ENCODE measurements at regions not wholly inside any gene's neighbourhood (a gene's known extent, or its start where the extent isn't known, plus 50 kb on each side); places are given as distances from the start of the nearest gene placed in this dataset.

DNA sequence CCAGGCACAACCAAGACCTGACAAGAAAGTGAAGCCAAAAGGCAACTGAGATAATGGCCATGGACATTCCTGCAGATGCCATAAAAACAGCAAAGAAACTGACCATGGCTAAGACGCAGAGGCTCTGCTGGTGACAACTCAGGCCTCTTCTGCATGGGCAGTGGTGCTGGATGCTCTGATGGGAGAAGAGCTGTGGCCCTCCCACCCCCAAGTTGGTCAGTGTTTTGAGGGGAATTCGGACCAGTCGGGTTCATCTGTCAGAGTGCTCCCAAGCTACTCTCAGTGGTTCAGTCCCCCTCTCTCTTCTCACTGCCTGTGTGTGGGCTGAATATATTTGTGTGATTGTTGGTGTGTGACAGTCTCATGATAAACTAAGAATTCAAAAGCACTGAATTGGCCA, 79.0 kb upstream of the GPR26 start:
- no peak for DNase-seq
- Histone ChIP-seq H3K36me3 (ENCODE audit: low read depth) (no peaks in the 10 kb centered on the region), H3K4me3 (no peak overlapping the region), H3K4me1 (ENCODE audit: low read depth) (no peaks in the 10 kb centered on the region), H3K9me3 (no peaks in the 10 kb centered on the region)
- no peak for ATAC-seq
- intact Hi-C loops (cut with DNase I, micrococcal nuclease) = loop anchor here in 1 of 2 donors (10.0 kb wide), 1 partner anchor 798 kb away; no protein-coding TSS in a partner anchor
- TF ChIP-seq CTCF (IDR thresholded peaks at IDR 0.05) = no peak

DNA sequence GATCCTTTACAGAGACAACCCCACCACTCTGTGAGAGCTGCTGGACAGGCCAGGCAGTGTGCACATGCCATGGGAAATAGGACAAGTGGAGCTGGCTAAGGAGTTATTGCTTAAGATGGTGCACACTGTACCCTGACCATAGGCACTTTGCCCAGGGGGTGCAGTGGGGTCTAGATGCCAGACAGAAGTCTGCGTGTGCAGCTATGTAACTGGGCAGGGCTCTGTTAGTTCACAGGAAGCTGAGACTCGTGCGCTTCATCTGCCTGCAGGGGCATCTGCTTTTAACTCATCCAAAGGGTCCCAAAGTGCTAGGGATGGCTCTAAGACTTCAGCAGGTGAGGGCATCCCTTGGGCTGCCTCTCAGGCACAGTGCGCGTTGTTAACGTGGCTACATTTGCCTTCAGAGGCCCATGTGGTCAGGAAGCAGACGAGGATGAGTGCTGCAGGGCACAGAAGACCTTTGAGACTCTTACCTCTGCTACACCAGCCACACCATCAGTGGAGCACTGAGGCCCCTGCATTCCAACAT, 77.7 kb upstream of the GPR26 start:
- Histone ChIP-seq H3K36me3 (ENCODE audit: low read depth) (no peaks in the 10 kb centered on the region), H3K4me3 (no peak overlapping the region), H3K4me1 (ENCODE audit: low read depth) (no peaks in the 10 kb centered on the region), H3K9me3 (no peaks in the 10 kb centered on the region)
- no peak for TF ChIP-seq CTCF (IDR thresholded peaks at IDR 0.05)
- intact Hi-C loops (cut with DNase I, micrococcal nuclease) = loop anchor here in 1 of 2 donors (10.0 kb wide), 1 partner anchor 796 kb away; no protein-coding TSS in a partner anchor
- DNase-seq = no peak
- ATAC-seq = no peak

- Histone ChIP-seq H3K9me3 (no peaks in the 10 kb centered on the region), H3K4me3 (no peak overlapping the region), H3K4me1 (ENCODE audit: low read depth) (no peaks in the 10 kb centered on the region), H3K36me3 (ENCODE audit: low read depth) (no peaks in the 10 kb centered on the region)
- intact Hi-C loops (cut with DNase I, micrococcal nuclease) = no loop called here
- TF ChIP-seq CTCF (IDR thresholded peaks at IDR 0.05) = no peak
- DNase-seq = no peak
- ATAC-seq = no peak
Measured at GRCh38 chr10:123595661-123596060, 70.5 kb upstream of the GPR26 start.

GRCh38 chr10:123597676-123598075, 68.5 kb upstream of the GPR26 start:
- Histone ChIP-seq H3K9me3 (no peaks in the 10 kb centered on the region), H3K4me3 (no peak overlapping the region), H3K36me3 (ENCODE audit: low read depth) (no peaks in the 10 kb centered on the region), H3K4me1 (ENCODE audit: low read depth) (no peaks in the 10 kb centered on the region)
- ATAC-seq = no peak
- intact Hi-C loops (cut with DNase I, micrococcal nuclease) = no loop called here
- TF ChIP-seq CTCF (IDR thresholded peaks at IDR 0.05) = no peak
- DNase-seq = no peak

DNA sequence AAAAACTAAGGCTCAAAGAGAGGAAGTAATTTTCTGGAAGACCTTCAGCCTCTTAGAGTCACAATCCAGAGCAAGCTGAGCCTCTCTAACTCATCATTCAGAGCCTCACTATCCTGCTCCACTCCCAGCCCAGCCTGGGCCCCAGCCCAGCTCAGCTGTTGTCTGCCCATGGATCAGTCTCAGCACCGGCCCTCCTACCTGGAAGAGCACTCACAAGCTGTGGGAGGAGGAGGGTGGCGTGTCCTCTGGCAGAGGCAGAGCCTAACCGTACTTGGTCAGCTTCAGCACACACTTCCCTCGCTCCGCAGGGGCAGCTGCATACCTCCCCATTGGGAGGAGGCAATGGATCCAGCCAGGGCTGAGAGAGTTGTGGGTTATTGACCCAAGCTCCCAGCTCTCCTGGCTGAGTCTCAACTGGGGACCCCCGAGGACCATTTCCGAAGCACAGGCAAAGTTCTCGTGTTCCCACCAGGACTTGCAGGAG, 66.7 kb upstream of the GPR26 start:
- Histone ChIP-seq H3K4me1 (ENCODE audit: low read depth) (no peaks in the 10 kb centered on the region), H3K4me3 (no peak overlapping the region), H3K9me3 (no peaks in the 10 kb centered on the region), H3K36me3 (ENCODE audit: low read depth) (no peaks in the 10 kb centered on the region)
- intact Hi-C loops (cut with DNase I, micrococcal nuclease) = no loop called here
- DNase-seq (no peak), ATAC-seq (no peak)
- no peak for TF ChIP-seq CTCF (IDR thresholded peaks at IDR 0.05)

DNA sequence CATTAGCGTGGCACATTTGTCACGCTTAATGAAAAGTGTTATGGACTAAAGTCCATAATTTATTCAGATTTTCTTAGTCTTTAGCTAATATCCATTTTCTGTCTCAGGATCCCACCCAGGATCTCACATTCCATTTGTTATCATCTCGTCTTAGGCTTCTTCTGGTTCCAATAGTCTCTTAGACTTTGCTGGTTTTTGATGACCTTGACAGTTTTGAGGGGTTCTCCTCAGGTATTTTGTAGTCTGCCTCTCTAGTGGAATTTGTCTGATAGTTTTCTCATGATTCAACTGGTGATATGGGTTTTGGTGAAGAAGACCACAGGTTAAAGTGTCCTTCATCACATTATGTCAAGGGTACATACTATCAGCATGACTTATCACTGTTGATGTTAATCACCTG, 66.0 kb upstream of the GPR26 start:
- intact Hi-C loops (cut with DNase I, micrococcal nuclease) = no loop called here
- no peak for TF ChIP-seq CTCF (IDR thresholded peaks at IDR 0.05)

More for the DNA sequence above, 66.0 kb upstream of the GPR26 start:
- no peak for DNase-seq
- H3K9me3 ChIP-seq = no peaks in the 10 kb centered on the region
- ATAC-seq = no peak
- no peaks in the 10 kb centered on the region for H3K36me3 ChIP-seq (ENCODE audit: low read depth)
- H3K4me1 ChIP-seq (ENCODE audit: low read depth) = no peaks in the 10 kb centered on the region
- no peak overlapping the region for H3K4me3 ChIP-seq
